Left ventricle myocardium inferior (tissue), 1 donor: ENCODE measurements at regions not wholly inside any gene's neighbourhood (a gene's known extent, or its start where the extent isn't known, plus 50 kb on each side); places are given as distances from the start of the nearest gene placed in this dataset.
A peak's percentile ranks its signal among the peaks of the same experiment; 100 is the strongest.

Source experiments
- DNase-seq: peaks from one replicate; pipeline ENCODE4 v3.0.0-alpha.2; 2020
- H3K27ac ChIP-seq: fragments of 200-600 bp; replicated peaks from 2 replicates; pipeline ENCODE4 v1.8.0; 2021
- H3K27me3 ChIP-seq: fragments of 200-600 bp; 2 replicates; pipeline ENCODE4 v1.8.0; 2021; ENCODE audit warnings: low read depth
- H3K36me3 ChIP-seq: fragments of 200-600 bp; 2 replicates; pipeline ENCODE4 v1.8.0; 2021
- H3K4me1 ChIP-seq: fragments of 200-600 bp; 2 replicates; pipeline ENCODE4 v1.8.0; 2021
- H3K4me3 ChIP-seq: fragments of 200-600 bp; 2 replicates; pipeline ENCODE4 v1.8.0; 2021; ENCODE audit warnings: mild to moderate bottlenecking, moderate library complexity
- H3K9me3 ChIP-seq: fragments of 200-600 bp; replicated peaks from 2 replicates; pipeline ENCODE4 v1.8.0; 2021
- intact Hi-C: fragments of 100-400 bp; cut with micrococcal nuclease; formaldehyde crosslinking; loops from one replicate; pipeline ENCODE4 v1.11.0; 2022
- TF ChIP-seq, protein P1 (sequence below): fragments of 200-600 bp; IDR thresholded peaks from 2 replicates; pipeline ENCODE4 v1.8.0; 2021; ENCODE audit warnings: antibody characterized with exemption, mild to moderate bottlenecking, borderline replicate concordance
- donor health status: DM: no; HTN: yes; CAD: no; lungs with severe emphysema.

DNA sequence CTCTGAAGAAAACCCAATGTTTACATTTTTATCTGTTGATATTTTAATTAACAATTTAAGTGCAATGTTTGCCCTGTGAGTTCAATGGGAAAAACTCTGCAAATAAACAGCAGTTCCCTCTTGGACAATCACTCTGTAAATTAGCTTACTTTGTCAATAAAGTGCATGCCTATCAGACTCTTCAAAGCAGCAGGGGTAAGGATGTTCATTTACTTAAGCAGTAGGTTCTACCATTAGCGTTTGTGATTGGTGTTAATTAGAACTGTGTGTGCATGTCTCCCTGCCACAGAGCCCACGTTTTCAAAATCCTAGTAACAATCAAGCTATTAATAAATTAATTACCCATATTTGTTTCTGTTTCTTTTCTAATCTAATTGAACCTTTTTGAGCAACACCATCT is 1921.6 kb upstream of the WWC1 start:
- no peak for DNase-seq
- no peaks in the 10 kb centered on the region for H3K36me3 ChIP-seq
- H3K9me3 ChIP-seq, result no peaks in the 10 kb centered on the region
- H3K4me3 ChIP-seq, result no peak overlapping the region
- H3K27me3 ChIP-seq, result no peaks in the 10 kb centered on the region
- TF ChIP-seq, protein P1, sequence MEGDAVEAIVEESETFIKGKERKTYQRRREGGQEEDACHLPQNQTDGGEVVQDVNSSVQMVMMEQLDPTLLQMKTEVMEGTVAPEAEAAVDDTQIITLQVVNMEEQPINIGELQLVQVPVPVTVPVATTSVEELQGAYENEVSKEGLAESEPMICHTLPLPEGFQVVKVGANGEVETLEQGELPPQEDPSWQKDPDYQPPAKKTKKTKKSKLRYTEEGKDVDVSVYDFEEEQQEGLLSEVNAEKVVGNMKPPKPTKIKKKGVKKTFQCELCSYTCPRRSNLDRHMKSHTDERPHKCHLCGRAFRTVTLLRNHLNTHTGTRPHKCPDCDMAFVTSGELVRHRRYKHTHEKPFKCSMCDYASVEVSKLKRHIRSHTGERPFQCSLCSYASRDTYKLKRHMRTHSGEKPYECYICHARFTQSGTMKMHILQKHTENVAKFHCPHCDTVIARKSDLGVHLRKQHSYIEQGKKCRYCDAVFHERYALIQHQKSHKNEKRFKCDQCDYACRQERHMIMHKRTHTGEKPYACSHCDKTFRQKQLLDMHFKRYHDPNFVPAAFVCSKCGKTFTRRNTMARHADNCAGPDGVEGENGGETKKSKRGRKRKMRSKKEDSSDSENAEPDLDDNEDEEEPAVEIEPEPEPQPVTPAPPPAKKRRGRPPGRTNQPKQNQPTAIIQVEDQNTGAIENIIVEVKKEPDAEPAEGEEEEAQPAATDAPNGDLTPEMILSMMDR, result no peak
- no peaks in the 10 kb centered on the region for H3K4me1 ChIP-seq
- no peak overlapping the region for H3K27ac ChIP-seq
- intact Hi-C loops, result no loop called here

DNA sequence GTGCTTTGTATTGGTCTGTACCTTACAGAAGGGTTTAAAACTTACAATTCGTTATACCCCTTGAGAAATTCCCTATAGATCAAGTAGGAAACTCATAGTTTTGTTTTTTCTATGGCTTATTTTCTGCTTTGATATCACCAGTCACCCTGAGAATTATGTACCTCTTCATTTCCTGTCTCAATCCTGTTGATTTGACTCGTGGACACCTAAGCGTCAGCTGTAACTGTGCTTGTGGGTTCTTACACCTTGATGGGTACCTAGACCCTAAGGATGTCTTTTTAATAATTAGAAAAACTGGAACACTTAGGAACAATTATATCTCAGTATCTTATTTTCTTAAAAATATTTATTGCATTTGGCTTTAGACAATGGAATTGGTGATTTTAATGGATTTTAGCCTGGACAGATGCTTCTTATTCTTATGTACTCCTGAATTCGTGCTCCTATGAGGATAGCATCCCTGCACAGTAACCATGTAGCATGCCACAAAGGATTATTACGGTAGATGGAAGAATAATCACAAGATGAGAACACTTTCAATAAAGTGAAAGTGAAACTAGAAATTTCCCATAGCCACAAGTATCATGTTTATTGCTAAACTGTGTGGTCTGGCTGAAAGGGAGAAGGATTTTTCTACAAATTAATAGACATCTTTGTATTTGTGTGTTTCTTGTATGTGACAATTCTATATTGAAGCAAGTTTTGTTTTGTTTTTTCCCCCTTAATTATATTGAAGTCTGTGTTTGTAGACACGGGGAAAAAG is 1920.3 kb upstream of the WWC1 start:
- H3K4me3 ChIP-seq, result peak overlapping the region; percentile 53

DNA sequence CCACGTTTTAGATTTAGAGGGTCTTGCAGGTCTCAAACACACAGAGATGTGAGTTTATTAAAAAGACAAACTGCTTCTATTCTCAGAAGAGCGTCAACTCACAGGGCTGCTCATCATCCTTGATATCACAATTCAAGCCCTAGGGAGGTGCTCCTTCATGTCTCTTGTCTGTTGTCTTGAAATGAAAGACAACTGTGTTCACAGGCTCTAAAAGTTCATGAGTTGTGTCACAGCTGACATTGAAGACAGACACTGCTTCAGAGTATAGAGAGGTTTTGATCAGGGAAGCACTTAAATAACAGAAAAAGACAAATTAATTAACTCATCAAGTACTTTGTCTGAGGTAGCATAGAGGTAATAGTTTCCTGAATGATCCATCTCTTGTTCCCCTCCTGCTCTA is 1917.6 kb upstream of the WWC1 start:
- TF ChIP-seq, protein P1, result no peak
- H3K36me3 ChIP-seq, result no peaks in the 10 kb centered on the region
- no peaks in the 10 kb centered on the region for H3K27me3 ChIP-seq
- intact Hi-C loops, result no loop called here
- H3K4me3 ChIP-seq, result no peak overlapping the region
- no peaks in the 10 kb centered on the region for H3K4me1 ChIP-seq
- no peak for DNase-seq
- H3K9me3 ChIP-seq, result peaks cover 6% of the 10 kb centered on the region
- H3K27ac ChIP-seq, result no peak overlapping the region

More for the DNA sequence above, 1920.3 kb upstream of the WWC1 start:
- intact Hi-C loops, result no loop called here
- Histone ChIP-seq H3K27me3 (no peaks in the 10 kb centered on the region), H3K36me3 (no peaks in the 10 kb centered on the region), H3K27ac (no peak overlapping the region), H3K9me3 (no peaks in the 10 kb centered on the region), H3K4me1 (no peaks in the 10 kb centered on the region)
- DNase-seq, result no peak
- TF ChIP-seq, protein P1, result no peak

DNA sequence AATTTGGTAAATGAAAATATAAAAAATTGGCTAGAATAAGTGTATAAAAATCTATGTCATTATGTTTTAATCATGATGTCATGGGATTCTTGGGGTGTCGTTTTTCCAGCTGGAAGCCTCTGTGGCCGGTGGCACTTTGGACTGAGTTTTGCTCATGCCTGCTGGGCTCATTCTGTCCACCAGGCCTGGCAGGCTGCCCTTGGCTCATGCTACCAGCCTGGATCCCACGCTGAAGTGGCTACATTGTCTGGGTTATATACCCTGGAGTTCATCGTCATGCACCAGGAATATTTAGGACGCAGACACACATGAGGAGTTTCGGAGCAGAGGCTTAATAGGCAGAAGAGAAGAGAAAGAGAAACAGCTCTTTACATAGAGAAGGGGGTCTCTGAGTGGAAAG is 1913.7 kb upstream of the WWC1 start:
- Histone ChIP-seq H3K36me3 (no peaks in the 10 kb centered on the region), H3K9me3 (peaks cover 28% of the 10 kb centered on the region), H3K4me3 (no peak overlapping the region), H3K4me1 (no peaks in the 10 kb centered on the region), H3K27me3 (no peaks in the 10 kb centered on the region), H3K27ac (no peak overlapping the region)
- DNase-seq, result no peak
- intact Hi-C loops, result no loop called here
- TF ChIP-seq, protein P1, result no peak

DNA sequence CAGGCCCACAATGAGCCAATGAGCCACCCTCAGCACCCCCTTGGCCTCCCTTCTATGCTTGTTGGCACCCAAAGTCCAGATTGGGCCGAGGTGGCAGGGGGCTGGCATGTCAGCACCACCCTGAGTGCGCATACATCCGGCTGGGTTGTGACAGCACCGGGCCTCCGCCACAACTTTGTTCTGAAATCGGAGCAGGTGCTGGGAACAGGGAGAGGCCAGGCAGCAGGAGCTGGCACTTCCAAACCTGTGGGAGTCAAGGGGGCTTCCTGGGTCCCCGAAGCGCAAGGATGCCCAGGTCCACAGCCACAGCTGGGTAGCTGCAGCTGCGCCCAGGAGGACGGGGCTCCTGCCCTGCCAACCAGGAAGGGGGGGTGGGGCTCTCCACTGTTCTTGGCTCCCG is 1911.9 kb upstream of the WWC1 start:
- Histone ChIP-seq H3K27ac (no peak overlapping the region), H3K27me3 (no peaks in the 10 kb centered on the region), H3K36me3 (no peaks in the 10 kb centered on the region), H3K4me1 (no peaks in the 10 kb centered on the region), H3K4me3 (no peak overlapping the region), H3K9me3 (peaks cover 28% of the 10 kb centered on the region)
- TF ChIP-seq, protein P1, result no peak
- intact Hi-C loops, result no loop called here
- DNase-seq, result no peak
